SK-N-SH (cell line): ENCODE measurements at regions not wholly inside any gene's neighbourhood (a gene's known extent, or its start where the extent isn't known, plus 50 kb on each side); places are given as distances from the start of the nearest gene placed in this dataset.

Experiments used
- CTCF ChIA-PET: fragments of 300-600, 350-600 bp; formaldehyde crosslinking; extraction: SDS; loops from one replicate; lab custom pipeline; 2021; lab: Yijun Ruan, JAX
- POLR2A ChIA-PET: fragments of 350-600 bp; sonication (Branson Sonifier 250); formaldehyde crosslinking; extraction: SDS; loops from one replicate; lab custom pipeline; 2020; ENCODE audit warnings: antibody characterized with exemption, inconsistent platforms; lab: Yijun Ruan, JAX
- DNase-seq: peaks from one replicate; pipeline ENCODE4 v3.0.0; 2012
- H2AFZ ChIP-seq: fragments of 200-600 bp; sonication (generic); 2 replicates; pipeline ENCODE4 v1.8.1; 2016; ENCODE audit warnings: antibody characterized with exemption, mild to moderate bottlenecking, low read depth
- H3F3A ChIP-seq: fragments of 200-600 bp; sonication (generic); replicated peaks from 2 replicates; pipeline ENCODE3; 2016; ENCODE audit warnings: antibody characterized with exemption, mild to moderate bottlenecking; ENCODE audit not compliant: insufficient read depth
- H3K27ac ChIP-seq, 2 experiments: fragments of 200-500 bp in 1 of 2; fragments of 200-600 bp in 1 of 2; sonication (Bioruptor generic) in 1 of 2; sonication (generic), shearing (Covaris generic) in 1 of 2; 2 replicates each; pipeline versions ENCODE4 v1.5.1 to v1.6.1; 2014 to 2016; ENCODE audit warnings: low read depth in 2 of 2, inconsistent platforms in 1 of 2, low read length in 1 of 2, mild to moderate bottlenecking in 1 of 2, mixed read lengths in 1 of 2
- H3K27me3 ChIP-seq: fragments of 200-600 bp; sonication (generic), shearing (Covaris generic); 2 replicates; pipeline ENCODE4 v1.6.1; 2016; ENCODE audit warnings: mixed run types; ENCODE audit not compliant: insufficient read depth
- H3K36me3 ChIP-seq, 2 experiments: fragments of 200-500 bp in 1 of 2; fragments of 200-600 bp in 1 of 2; sonication (Bioruptor generic) in 1 of 2; sonication (generic) in 1 of 2; replicated peaks in 1 of 2; 2 replicates each; pipeline versions ENCODE3 to v1.5.1; 2014 to 2016; ENCODE audit warnings: low read length in 1 of 2, mild to moderate bottlenecking in 1 of 2; ENCODE audit not compliant: insufficient read depth in 2 of 2, control insufficient read depth in 1 of 2
- H3K4me1 ChIP-seq, 2 experiments: fragments of 200-500 bp in 1 of 2; fragments of 200-600 bp in 1 of 2; sonication (Bioruptor generic) in 1 of 2; sonication (generic), shearing (Covaris generic) in 1 of 2; 2 replicates each; pipeline versions ENCODE4 v1.5.1 to v1.6.1; 2014 to 2016; ENCODE audit warnings: low read depth in 1 of 2, low read length in 1 of 2, mixed run types in 1 of 2; ENCODE audit not compliant: insufficient read depth in 2 of 2, control insufficient read depth in 1 of 2
- H3K4me2 ChIP-seq: fragments of 200-600 bp; sonication (generic), shearing (Covaris generic); 2 replicates; pipeline ENCODE4 v1.6.1; 2017; ENCODE audit warnings: mixed run types
- H3K4me3 ChIP-seq, 2 experiments: fragments of 200-500 bp in 1 of 2; fragments of 200-600 bp in 1 of 2; sonication (Bioruptor generic) in 1 of 2; sonication (generic), shearing (Covaris generic) in 1 of 2; 2 replicates each; pipeline versions ENCODE4 v1.5.1 to v1.8.1; 2014 to 2016; ENCODE audit warnings: low read depth in 2 of 2, inconsistent platforms in 1 of 2, low read length in 1 of 2, mild to moderate bottlenecking in 1 of 2, mixed read lengths in 1 of 2, moderate library complexity in 1 of 2
- H3K79me2 ChIP-seq: fragments of 200-600 bp; sonication (generic); 2 replicates; pipeline ENCODE4 v1.8.1; 2017; ENCODE audit warnings: mild to moderate bottlenecking; ENCODE audit not compliant: insufficient read depth
- H3K9ac ChIP-seq: fragments of 200-600 bp; sonication (generic); 2 replicates; pipeline ENCODE4 v1.6.1; 2017; ENCODE audit warnings: mixed run types
- H3K9me2 ChIP-seq: fragments of 200-600 bp; sonication (generic); 2 replicates; pipeline ENCODE4 v1.6.1; 2017; ENCODE audit warnings: mixed run types
- H3K9me3 ChIP-seq: fragments of 200-600 bp; sonication (generic); 2 replicates; pipeline ENCODE4 v1.6.1; 2017; ENCODE audit warnings: mixed run types, mild to moderate bottlenecking, moderate library complexity
- H4K20me1 ChIP-seq: fragments of 200-600 bp; sonication (generic); 2 replicates; pipeline ENCODE4 v1.6.1; 2017; ENCODE audit warnings: mild to moderate bottlenecking, mixed run types; ENCODE audit not compliant: insufficient read depth
- FOXJ3 ChIP-seq: sonication (generic); formaldehyde crosslinking; IDR thresholded peaks from 2 replicates; pipeline ENCODE4 v1.5.1; 2020; ENCODE audit warnings: mild to moderate bottlenecking, missing genetic modification reagents
- FOXM1 ChIP-seq: IDR thresholded peaks from 2 replicates; pipeline ENCODE4 v1.4.0; 2012; ENCODE audit warnings: low read depth, mild to moderate bottlenecking
- GABPA ChIP-seq: IDR thresholded peaks from 2 replicates; pipeline ENCODE4 v1.4.0; 2012; ENCODE audit warnings: low read depth, mild to moderate bottlenecking
- GATA2 ChIP-seq: sonication (generic); formaldehyde crosslinking; IDR thresholded peaks from 2 replicates; pipeline ENCODE4 v1.5.0; 2020; ENCODE audit warnings: mild to moderate bottlenecking, missing genetic modification reagents
- RAD21 ChIP-seq: IDR thresholded peaks from 2 replicates; pipeline ENCODE4 v1.6.1; 2012; ENCODE audit warnings: mild to moderate bottlenecking, low read length
- REST ChIP-seq: IDR thresholded peaks from 2 replicates; pipeline ENCODE4 v1.6.1; 2012; ENCODE audit warnings: mild to moderate bottlenecking, low read depth, low read length, moderate library complexity
- SMC3 ChIP-seq: IDR thresholded peaks from 2 replicates; pipeline ENCODE4 v1.6.1; 2012; ENCODE audit warnings: low read depth, low read length, improper control_type of control experiment
- TCF12 ChIP-seq: IDR thresholded peaks from 2 replicates; pipeline ENCODE4 v1.4.0; 2012
- WGBS: methylation state at CpG from one replicate; pipeline ENCODE4 v1.1.6; 2017; ENCODE audit warnings: low lambda C conversion rate; 5-methylcytosine and 5-hydroxymethylcytosine counted together
- TF ChIP-seq, protein P1 (sequence below): fragments of 200-600 bp; sonication (generic); IDR thresholded peaks from 2 replicates; pipeline ENCODE4 v1.6.1; 2017; ENCODE audit warnings: antibody characterized with exemption, mild to moderate bottlenecking, moderate library complexity
- TF ChIP-seq, protein P2 (sequence below): fragments of 150-350 bp; IDR thresholded peaks from 2 replicates; pipeline ENCODE4 v1.6.1; 2017; ENCODE audit warnings: antibody characterized with exemption, low read length, low read depth, borderline replicate concordance

GRCh38 chr7:10104292-10104691 is 869.4 kb upstream of the PHF14 start:
- H3K36me3 ChIP-seq: no peaks in the 10 kb centered on the region
- no peaks in the 10 kb centered on the region for H3F3A ChIP-seq
- H3K9ac ChIP-seq: no peak overlapping the region
- H3K4me3 ChIP-seq: no peak overlapping the region
- WGBS: 19% methylated on average over 3 of the region's 3 CpGs
- no peak overlapping the region for H3K27ac ChIP-seq
- H3K4me1 ChIP-seq: no peaks in the 10 kb centered on the region; a peak in 1 of 4 replicates
- H2AFZ ChIP-seq: no peak overlapping the region
- ChIA-PET POLR2A (no interaction called here), CTCF (interaction anchor here (0.6 kb wide), 1 partner anchor 9 kb away, joined by 3 read pairs; no protein-coding TSS in a partner anchor)
- H4K20me1 ChIP-seq: no peaks in the 10 kb centered on the region
- TF ChIP-seq, protein P1, sequence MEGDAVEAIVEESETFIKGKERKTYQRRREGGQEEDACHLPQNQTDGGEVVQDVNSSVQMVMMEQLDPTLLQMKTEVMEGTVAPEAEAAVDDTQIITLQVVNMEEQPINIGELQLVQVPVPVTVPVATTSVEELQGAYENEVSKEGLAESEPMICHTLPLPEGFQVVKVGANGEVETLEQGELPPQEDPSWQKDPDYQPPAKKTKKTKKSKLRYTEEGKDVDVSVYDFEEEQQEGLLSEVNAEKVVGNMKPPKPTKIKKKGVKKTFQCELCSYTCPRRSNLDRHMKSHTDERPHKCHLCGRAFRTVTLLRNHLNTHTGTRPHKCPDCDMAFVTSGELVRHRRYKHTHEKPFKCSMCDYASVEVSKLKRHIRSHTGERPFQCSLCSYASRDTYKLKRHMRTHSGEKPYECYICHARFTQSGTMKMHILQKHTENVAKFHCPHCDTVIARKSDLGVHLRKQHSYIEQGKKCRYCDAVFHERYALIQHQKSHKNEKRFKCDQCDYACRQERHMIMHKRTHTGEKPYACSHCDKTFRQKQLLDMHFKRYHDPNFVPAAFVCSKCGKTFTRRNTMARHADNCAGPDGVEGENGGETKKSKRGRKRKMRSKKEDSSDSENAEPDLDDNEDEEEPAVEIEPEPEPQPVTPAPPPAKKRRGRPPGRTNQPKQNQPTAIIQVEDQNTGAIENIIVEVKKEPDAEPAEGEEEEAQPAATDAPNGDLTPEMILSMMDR: no peak
- TF ChIP-seq GABPA (no peak), FOXM1 (no peak)
- no peak for DNase-seq
- no peaks in the 10 kb centered on the region for H3K27me3 ChIP-seq
- H3K9me3 ChIP-seq: no peaks in the 10 kb centered on the region
- H3K9me2 ChIP-seq: no peaks in the 10 kb centered on the region
- no peaks in the 10 kb centered on the region for H3K79me2 ChIP-seq
- H3K4me2 ChIP-seq: no peak overlapping the region

DNA sequence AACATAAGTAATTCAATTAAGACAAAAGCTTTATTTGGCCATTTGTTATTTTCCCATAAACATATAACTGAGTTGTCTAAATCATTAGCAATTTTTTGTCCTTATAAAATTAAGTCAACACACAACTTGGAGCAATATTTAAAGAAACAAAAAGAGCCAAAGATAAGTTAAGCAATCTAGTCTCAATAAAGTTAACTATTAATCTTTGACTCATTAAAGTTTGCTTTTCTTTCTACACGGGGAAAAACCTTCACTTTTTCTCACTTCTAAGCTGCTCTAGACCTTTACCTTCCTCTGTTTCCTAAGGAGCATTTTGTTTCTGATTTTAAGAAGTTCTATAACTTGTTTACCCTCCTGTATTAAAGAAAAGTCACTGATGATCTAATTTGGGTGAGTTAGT is 867.1 kb upstream of the PHF14 start:
- H3K9me3 ChIP-seq: no peaks in the 10 kb centered on the region
- no peaks in the 10 kb centered on the region for H3K36me3 ChIP-seq
- no peaks in the 10 kb centered on the region; a peak in 1 of 4 replicates for H3K4me1 ChIP-seq
- DNase-seq: no peak
- WGBS: 5% methylated on average over 1 of the region's 1 CpG
- TF ChIP-seq GATA2 (no peak), REST (no peak), FOXJ3 (CRISPR knock-in tag) (no peak), SMC3 (no peak), RAD21 (no peak), TCF12 (no peak)
- TF ChIP-seq, protein P2, sequence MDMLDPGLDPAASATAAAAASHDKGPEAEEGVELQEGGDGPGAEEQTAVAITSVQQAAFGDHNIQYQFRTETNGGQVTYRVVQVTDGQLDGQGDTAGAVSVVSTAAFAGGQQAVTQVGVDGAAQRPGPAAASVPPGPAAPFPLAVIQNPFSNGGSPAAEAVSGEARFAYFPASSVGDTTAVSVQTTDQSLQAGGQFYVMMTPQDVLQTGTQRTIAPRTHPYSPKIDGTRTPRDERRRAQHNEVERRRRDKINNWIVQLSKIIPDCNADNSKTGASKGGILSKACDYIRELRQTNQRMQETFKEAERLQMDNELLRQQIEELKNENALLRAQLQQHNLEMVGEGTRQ: no peak
- no peak overlapping the region for H3K27ac ChIP-seq
- CTCF ChIA-PET: no interaction called here
- no peaks in the 10 kb centered on the region for H3K27me3 ChIP-seq
- H4K20me1 ChIP-seq: no peaks in the 10 kb centered on the region
- H2AFZ ChIP-seq: no peak overlapping the region
- no peaks in the 10 kb centered on the region for H3K79me2 ChIP-seq
- H3K9me2 ChIP-seq: peaks cover 5% of the 10 kb centered on the region; the same call in 1 of the 2 replicates
- no peak overlapping the region for H3K9ac ChIP-seq
- POLR2A ChIA-PET: no interaction called here
- no peak overlapping the region for H3K4me3 ChIP-seq
- H3K4me2 ChIP-seq: no peak overlapping the region
- H3F3A ChIP-seq: no peaks in the 10 kb centered on the region
